ENCODE measurements at regions not wholly inside any gene's neighbourhood (a gene's known extent, or its start where the extent isn't known, plus 50 kb on each side); places are given as distances from the start of the nearest gene placed in this dataset.

GRCh38 chr9:12889402-12890106 lies 114.7 kb downstream of the LURAP1L start:
- DNase-seq (ENCODE audit: low spot score) = no peak
- no peaks in the 10 kb centered on the region for H3K4me1 ChIP-seq (ENCODE audit: insufficient read depth)
- H3K4me2 ChIP-seq = no peak overlapping the region
- no peak for TF ChIP-seq REST (IDR thresholded peaks at IDR 0.05; ENCODE audit: unreplicated experiment)
- no peak for TF ChIP-seq EZH2 (IDR thresholded peaks at IDR 0.05; ENCODE audit: low read depth, unreplicated experiment)
- TF ChIP-seq NANOG (IDR thresholded peaks at IDR 0.05; ENCODE audit: borderline replicate concordance) = no peak
- TF ChIP-seq ETS1 (IDR thresholded peaks at IDR 0.05) = no peak
- no peak for TF ChIP-seq EZH2phosphoT487 (IDR thresholded peaks at IDR 0.05; ENCODE audit: unreplicated experiment)
- no peak for TF ChIP-seq JUNB (IDR thresholded peaks at IDR 0.05; ENCODE audit: unreplicated experiment)
- TF ChIP-seq CREB1 (CRISPR knock-in tag; IDR thresholded peaks at IDR 0.05; ENCODE audit: low read depth) = no peak
- no peak for TF ChIP-seq ZNF462 (CRISPR knock-in tag; IDR thresholded peaks at IDR 0.05)
- TF ChIP-seq ZNF331 (CRISPR knock-in tag; IDR thresholded peaks at IDR 0.05; ENCODE audit: low read depth) = no peak
- no peak for TF ChIP-seq POLR2AphosphoS5 (IDR thresholded peaks at IDR 0.05; ENCODE audit: low read depth)
- TF ChIP-seq ZNF114 (CRISPR knock-in tag; IDR thresholded peaks at IDR 0.05) = no peak
- no peaks in the 10 kb centered on the region for H3K27me3 ChIP-seq (ENCODE audit: insufficient read depth)
- H3K79me2 ChIP-seq (replicated peaks; ENCODE audit: insufficient read depth) = no peaks in the 10 kb centered on the region
- no peak overlapping the region for H3K4me3 ChIP-seq
- H3K36me3 ChIP-seq (ENCODE audit: insufficient read depth) = no peaks in the 10 kb centered on the region
- peaks cover 4% of the 10 kb centered on the region; the same call in 1 of the 2 replicates for H3K9me2 ChIP-seq (ENCODE audit: insufficient read depth)
- no peak overlapping the region for H3K27ac Mint-ChIP-seq
- no peaks in the 10 kb centered on the region for H4K20me1 ChIP-seq (replicated peaks; ENCODE audit: insufficient read depth)
- no peaks in the 10 kb centered on the region for H3F3A ChIP-seq (replicated peaks; ENCODE audit: low read depth)
- no peak overlapping the region for H3K27ac ChIP-seq (ENCODE audit: low read depth)
- H3K36me3 Mint-ChIP-seq (ENCODE audit: low read depth) = no peaks in the 10 kb centered on the region; the same call in 2 of the 3 replicates
- peaks cover 11% of the 10 kb centered on the region; the same call in 2 of the 3 replicates for H3K9me3 Mint-ChIP-seq
- peaks cover 2% of the 10 kb centered on the region for H3K27me3 Mint-ChIP-seq (ENCODE audit: insufficient read depth, low read depth, poor library complexity)
- H3K4me1 Mint-ChIP-seq = no peaks in the 10 kb centered on the region
- ATAC-seq = no peak
- no peak overlapping the region for H2AFZ ChIP-seq
- H3K4me3 Mint-ChIP-seq = no peak overlapping the region

All from GM23338 (cell line).